VCaP (cell line): ENCODE measurements at regions not wholly inside any gene's neighbourhood (a gene's known extent, or its start where the extent isn't known, plus 50 kb on each side); places are given as distances from the start of the nearest gene placed in this dataset.

Experiments used
- H3K27ac ChIP-seq: fragments of 450-650 bp; 2 replicates; pipeline ENCODE4 v1.5.1; 2017
- TF ChIP-seq, protein P1 (sequence below): fragments of 450-650 bp; conservative IDR thresholded peaks from 2 replicates; pipeline ENCODE4 v1.5.1; 2017; ENCODE audit warnings: mild to moderate bottlenecking, moderate library complexity

DNA sequence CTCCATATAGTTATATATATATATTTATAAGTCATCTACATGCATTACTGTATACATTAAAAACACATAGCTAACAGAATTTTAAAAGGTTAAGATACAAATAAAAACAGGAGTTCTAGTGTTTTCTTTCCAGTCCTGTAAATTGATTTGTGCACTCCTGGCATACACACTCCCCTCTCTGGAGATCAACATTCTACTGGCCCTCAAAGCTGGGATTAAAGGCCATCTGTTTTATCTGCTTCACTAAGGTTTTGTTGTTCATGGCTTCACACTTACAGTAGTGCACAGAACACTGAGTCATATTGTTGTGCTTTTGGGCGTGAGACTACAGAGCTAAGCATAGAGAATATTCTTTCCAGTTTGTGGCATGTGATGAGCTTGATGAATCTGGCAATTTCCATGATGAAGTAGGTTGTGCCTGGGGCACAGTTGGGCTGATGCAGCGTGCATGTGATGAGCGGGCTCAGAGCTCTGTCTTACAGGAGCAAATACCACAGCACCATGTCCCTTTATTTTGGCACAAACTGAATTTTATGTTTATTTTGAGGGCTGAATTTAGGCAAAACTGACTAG is 98.2 kb downstream of the TAF11L14 start:
- TF ChIP-seq, protein P1, sequence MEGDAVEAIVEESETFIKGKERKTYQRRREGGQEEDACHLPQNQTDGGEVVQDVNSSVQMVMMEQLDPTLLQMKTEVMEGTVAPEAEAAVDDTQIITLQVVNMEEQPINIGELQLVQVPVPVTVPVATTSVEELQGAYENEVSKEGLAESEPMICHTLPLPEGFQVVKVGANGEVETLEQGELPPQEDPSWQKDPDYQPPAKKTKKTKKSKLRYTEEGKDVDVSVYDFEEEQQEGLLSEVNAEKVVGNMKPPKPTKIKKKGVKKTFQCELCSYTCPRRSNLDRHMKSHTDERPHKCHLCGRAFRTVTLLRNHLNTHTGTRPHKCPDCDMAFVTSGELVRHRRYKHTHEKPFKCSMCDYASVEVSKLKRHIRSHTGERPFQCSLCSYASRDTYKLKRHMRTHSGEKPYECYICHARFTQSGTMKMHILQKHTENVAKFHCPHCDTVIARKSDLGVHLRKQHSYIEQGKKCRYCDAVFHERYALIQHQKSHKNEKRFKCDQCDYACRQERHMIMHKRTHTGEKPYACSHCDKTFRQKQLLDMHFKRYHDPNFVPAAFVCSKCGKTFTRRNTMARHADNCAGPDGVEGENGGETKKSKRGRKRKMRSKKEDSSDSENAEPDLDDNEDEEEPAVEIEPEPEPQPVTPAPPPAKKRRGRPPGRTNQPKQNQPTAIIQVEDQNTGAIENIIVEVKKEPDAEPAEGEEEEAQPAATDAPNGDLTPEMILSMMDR: no peak
- no peak overlapping the region for H3K27ac ChIP-seq

DNA sequence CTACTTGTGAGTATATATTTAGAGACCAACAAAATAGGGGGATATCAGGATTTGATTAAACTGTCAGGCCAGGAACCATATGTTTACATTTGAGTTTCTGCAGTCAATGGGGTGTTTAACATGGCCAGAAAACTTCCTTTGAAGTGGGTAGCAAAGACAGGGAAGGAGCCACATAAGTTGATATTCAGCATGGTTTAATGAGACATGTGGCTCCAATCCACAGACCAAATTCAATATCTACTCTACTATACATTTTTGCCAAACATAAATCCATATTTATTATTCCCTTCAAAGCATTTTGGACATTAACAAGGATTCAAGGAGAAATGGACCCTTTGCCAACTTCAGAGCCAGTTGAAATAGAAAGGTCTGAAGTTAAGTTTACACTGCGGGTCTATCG is 99.8 kb downstream of the TAF11L14 start:
- TF ChIP-seq, protein P1: no peak
- no peak overlapping the region for H3K27ac ChIP-seq

DNA sequence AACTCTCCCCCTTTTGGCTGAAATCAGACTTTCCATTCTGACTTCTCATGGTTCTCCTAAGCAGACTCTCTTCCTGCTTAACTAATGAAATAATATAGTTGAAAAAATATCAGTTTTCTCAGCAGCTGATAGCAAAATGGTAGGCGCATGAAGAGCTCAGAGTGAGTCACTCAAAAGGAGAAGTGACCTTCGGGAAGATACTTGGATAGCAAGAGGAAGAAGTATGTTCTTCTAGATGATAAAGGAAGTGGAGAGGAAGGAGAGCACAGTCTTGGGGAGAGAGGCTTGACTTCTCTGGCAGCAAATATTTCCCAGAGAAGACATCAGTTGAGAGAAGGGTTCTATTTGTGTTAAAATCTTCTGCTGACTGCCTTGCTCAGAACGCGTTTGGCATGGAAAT is 101.5 kb downstream of the TAF11L14 start:
- TF ChIP-seq, protein P1: no peak
- no peak overlapping the region for H3K27ac ChIP-seq

- no peak overlapping the region for H3K27ac ChIP-seq
Measured at GRCh38 chr5:17737092-17737491, 102.8 kb downstream of the TAF11L14 start.

GRCh38 chr5:17738446-17738845 is 104.2 kb downstream of the TAF11L14 start:
- TF ChIP-seq, protein P1: no peak
- H3K27ac ChIP-seq: no peak overlapping the region

More at GRCh38 chr5:17737092-17737491, 102.8 kb downstream of the TAF11L14 start:
- TF ChIP-seq, protein P1: no peak

DNA sequence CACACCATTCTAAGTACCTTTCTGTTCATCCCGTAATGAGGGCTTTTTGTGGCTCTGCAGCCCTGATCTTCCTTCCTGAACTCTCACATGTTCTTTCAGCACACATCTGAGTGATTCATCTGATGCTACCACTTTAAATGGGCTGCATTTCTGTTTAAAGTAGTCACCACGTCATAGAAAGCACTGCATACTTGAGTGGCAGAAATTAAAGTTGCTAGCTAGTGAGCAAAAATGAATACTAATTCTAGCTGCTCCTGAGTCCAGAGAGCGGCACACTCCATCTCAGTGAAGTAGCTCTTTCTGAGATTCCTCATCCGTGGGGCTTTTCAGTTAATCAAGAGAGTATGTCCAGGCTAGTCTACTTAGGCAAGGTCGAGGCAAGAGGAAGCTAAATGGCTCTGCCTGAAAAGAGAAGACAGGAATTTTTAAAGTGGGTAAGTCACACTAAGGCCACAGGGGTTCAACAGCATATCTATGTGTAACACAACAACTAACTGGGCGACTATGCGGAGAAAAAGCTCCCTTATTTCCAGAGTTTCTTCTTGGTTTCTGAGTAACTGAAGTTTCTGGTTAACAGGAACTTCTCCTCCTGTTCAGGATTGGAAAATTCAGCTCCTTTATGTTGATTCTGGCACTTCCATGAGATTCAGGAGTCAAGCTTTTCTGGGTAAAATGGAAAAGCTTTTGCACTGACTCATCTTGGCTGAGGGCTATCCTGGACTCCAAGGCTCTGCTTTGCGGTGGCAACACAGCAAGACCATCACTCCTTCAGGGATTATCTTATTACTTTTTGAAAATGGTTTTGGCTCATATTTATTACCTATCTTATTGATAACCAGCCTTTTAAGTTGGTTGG is 109.5 kb downstream of the TAF11L14 start:
- TF ChIP-seq, protein P1: no peak
- no peak overlapping the region for H3K27ac ChIP-seq

DNA sequence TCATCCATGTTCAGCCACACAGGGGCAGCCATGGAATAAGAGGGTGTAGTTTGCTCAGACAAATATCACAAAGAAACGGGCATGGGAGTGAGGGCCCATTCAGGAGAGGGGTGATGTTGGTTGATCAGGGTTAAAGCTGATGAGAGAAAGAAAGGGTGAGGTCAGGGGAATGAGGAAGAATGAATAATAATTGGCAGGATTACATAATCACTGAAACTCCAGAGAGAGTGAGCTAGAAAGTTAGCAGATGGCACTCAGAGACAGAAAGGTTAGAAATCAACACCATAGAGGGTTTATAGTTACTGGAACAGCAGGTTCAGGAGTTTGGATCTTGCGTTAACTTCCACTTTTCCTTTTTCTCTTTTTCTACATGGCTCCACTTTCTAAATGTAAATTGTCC is 113.9 kb downstream of the TAF11L14 start:
- no peak overlapping the region for H3K27ac ChIP-seq
- TF ChIP-seq, protein P1: no peak
